Raji (cell line): ENCODE measurements at regions not wholly inside any gene's neighbourhood (a gene's known extent, or its start where the extent isn't known, plus 50 kb on each side); places are given as distances from the start of the nearest gene placed in this dataset.

ENCODE experiments used
- POLR2A ChIP-seq: IDR thresholded peaks from 2 replicates; pipeline ENCODE4 v1.6.1; 2011; ENCODE audit warnings: low read depth, low read length, control low read depth; ENCODE audit not compliant: insufficient read depth

DNA sequence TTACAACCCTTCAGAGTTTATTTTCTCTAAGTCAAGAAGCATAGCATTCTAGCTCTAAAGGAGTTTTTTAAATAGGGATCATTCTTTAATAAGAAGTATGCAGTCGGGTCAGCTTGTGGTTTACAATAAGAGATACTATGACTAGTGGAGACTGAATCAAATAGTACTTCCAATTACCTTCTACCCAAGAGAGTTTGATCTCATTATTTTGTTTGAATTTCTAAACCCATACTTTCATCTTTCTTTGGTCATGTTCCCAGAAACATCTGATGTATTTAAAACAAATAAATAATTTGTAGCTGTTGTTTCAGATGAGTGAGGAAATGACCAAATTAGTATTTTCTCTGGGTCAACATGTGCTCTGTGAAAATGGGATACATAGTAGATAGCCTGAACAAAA, 160.2 kb upstream of the CDH6 start:
- no peak for TF ChIP-seq POLR2A

DNA sequence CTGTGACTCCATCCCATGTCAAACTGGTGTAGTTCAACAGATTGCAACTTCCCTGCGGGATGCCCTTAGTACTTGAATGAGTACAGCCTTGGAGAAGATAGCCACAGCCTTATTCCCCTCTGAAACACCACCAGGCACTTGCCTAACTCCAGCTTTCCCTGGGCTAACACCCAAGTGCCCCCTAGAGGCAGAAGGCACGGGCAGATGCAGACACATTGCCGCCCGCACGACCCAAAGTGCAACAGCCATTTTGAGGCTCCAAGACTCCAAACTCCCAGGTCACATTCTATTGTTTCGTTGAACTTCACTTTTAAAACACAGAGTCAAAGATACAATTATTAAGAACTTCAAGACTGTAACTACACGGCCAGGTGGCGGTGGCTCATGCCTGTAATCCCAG, 163.6 kb upstream of the CDH6 start:
- no peak for TF ChIP-seq POLR2A

DNA sequence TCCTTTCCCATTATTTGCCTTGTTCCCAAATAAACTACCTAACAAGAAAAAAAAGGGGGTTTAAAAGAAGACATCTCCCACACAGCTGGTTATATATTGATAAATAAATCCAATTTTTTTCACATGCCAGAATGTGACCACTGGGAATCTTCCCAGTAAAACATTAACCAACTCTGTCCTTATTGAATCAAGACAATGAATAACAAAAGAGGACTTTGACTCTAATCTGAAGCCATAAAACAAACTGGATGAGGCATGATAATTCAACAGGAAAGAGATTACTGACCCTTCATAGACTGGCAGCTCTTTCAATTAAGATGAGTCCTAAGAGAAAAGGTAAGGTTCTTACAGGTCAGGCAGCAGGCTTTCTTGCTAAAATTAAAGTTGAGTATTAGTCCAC, 165.8 kb upstream of the CDH6 start:
- no peak for TF ChIP-seq POLR2A

- no peak for TF ChIP-seq POLR2A
Observed at GRCh38 chr5:31023105-31023504, 170.4 kb upstream of the CDH6 start.

GRCh38 chr5:31021181-31021624, 172.3 kb upstream of the CDH6 start:
- TF ChIP-seq POLR2A = no peak

DNA sequence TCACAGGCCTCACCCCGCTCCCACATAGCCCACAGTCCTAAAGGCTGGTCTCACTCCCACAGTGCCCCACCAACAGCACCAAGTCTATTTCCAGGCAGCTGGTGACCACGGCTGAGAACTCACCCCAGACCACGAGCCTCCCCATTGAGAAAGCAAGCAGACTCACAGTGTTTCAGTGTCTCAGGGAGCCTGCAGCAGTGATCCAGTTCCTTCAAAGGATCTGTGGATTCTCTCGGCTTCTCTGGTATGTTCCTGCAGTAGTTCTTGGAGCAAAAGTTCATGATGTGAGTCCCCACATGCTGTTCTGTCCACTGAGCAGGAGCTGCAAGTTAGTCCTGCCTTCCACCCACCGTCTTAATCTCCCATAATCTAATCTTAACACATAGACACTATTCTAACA, 185.3 kb upstream of the CDH6 start:
- TF ChIP-seq POLR2A = no peak

- TF ChIP-seq POLR2A = no peak
Observed at GRCh38 chr5:31007672-31008071, 185.8 kb upstream of the CDH6 start.

- TF ChIP-seq POLR2A = no peak
Observed at GRCh38 chr5:31000287-31000686, 193.2 kb upstream of the CDH6 start.

GRCh38 chr5:30997681-30998080, 195.8 kb upstream of the CDH6 start:
- TF ChIP-seq POLR2A = no peak

DNA sequence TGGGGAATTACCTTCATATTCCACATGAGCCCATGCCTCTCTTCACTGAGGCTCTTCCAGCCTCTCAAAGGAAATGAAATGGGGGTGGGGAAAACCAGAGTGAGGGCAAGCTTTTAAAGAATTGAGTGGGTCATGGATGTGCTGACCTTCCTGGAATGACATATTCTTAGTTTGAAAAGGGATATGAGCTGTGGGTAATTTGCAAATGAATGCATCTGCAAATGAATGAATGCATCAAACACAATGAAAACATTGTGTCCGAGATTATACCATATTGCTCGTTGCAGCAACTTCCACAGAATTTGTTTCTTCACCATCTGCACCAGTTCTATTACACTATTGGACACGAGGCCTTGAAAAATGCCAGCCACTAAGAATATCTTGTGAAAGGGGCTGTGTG, 198.6 kb upstream of the CDH6 start:
- no peak for TF ChIP-seq POLR2A

- TF ChIP-seq POLR2A = no peak
Observed at GRCh38 chr5:30994176-30994575, 199.3 kb upstream of the CDH6 start.

DNA sequence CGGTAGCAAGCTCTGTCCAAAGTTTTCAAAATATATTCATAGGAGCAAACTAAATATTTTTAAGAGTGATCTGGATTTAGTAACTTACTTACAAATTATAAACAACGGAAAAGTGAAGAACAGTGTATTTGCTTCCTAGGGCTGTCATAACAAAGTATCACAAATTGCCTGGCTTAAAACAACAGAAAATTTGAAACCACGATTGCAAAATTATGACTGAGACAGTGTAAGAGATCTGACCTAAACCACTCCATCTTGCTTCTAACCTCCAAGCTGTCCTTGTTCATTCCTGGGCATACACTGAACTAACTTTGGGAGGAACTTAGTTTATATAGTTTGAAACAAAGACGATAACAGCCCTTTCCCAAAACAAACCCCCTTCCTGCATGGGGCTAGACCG, 202.0 kb upstream of the CDH6 start:
- no peak for TF ChIP-seq POLR2A

- no peak for TF ChIP-seq POLR2A
Observed at GRCh38 chr5:30981576-30981975, 211.9 kb upstream of the CDH6 start.

GRCh38 chr5:30968971-30969370, 224.5 kb upstream of the CDH6 start:
- TF ChIP-seq POLR2A = no peak

DNA sequence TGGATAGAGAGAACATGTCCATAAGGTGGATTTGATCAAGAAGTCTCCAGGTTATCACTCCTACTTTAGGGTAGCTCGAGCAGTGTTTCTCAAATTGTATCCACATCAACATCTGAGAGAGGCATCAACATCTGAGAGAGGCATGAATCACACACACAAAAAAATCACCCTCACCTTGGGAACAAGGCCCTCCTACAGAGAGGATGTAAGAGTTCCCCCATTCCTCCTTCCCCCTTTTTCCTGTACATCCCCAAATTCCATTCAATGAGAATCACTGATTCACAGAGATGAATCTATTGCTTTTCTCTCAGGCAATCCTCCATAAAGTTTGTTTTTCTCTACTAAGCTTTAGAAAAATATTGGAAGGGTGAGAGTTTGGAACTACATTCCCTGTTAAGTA, 233.4 kb upstream of the CDH6 start:
- TF ChIP-seq POLR2A = no peak

GRCh38 chr5:30959238-30959637, 234.2 kb upstream of the CDH6 start:
- no peak for TF ChIP-seq POLR2A

- TF ChIP-seq POLR2A = no peak
Observed at GRCh38 chr5:30957591-30957990, 235.9 kb upstream of the CDH6 start.

DNA sequence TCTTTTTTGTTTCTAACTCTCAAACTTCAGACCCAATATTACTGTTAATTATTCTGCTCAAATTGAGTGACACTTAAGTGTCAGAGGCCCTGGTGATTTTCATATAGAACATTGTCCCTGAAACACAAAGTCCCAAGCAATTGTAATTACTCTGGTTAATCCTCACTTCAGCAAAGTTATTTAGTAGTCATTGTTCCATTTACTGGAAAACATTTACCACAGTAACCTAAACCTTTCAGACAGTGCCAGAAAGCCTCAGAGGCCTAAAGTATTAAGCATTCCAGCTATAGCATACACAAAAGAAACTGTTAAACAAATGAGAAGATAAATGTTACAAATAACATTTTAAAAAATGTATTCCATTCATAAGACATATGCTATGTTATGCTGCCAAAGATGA, 237.2 kb upstream of the CDH6 start:
- no peak for TF ChIP-seq POLR2A

DNA sequence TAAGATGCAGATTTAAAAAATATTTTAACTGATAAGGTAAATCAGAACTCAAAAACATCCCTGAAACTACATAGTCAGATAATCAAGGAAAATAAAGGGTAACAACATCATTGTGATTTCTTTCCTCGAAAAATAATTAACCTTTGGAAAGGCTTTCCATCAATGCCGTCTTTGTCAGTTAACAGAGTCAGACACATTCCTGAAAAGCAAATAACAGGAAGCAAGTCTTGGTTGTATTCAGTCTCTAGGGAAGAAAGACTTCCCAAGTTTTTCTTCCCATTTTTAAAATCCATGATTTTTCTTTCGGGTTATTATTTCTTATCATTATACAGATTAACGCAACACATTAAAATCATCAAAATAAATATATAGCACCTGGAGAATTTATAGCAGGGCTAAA, 256.4 kb upstream of the CDH6 start:
- TF ChIP-seq POLR2A = no peak

- no peak for TF ChIP-seq POLR2A
Observed at GRCh38 chr5:30933599-30933998, 259.9 kb upstream of the CDH6 start.
